GM19467 (cell line): ENCODE measurements at regions not wholly inside any gene's neighbourhood (a gene's known extent, or its start where the extent isn't known, plus 50 kb on each side); places are given as distances from the start of the nearest gene placed in this dataset.

ENCODE experiments used
- ATAC-seq: cut with Tn5 transposase; IDR thresholded peaks from one replicate; pipeline ENCODE4 v1.9.1; 2021; ENCODE audit warnings: mild to moderate bottlenecking, moderate library complexity; ENCODE audit not compliant: unreplicated experiment

DNA sequence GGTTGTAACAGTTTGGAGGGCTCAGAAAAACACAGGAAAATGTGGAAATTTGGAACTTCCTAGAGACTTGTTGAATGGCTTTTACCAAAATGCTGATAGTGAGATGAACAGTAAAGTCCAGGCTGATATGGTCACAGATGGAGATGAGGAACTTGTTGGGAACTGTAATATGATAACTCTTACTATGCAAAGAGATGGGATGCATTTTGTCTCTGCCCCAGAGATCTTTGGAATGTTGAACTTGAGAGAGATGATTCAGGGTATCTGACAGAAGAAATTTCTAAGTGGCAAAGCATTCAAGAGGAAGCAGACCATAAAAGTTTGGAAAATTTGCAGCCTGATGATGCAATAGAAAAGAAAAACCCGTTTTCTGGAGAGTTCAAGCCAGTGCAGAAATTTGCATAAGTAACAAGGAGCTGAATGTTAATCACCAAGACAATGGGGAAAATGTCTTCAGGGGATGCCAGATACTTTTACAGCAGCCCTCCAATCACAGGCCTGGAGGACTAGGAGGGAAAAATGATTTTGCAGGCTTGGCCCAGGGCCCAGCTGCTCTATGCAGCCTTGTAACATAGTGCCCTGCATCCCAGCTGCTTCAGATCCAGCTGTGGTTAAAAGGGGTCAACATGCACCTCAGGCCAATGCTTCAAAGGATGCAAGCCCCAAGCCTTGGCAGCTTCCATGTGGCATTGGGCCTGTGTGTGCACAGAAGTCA, 572.7 kb upstream of the ATP2B1 start:
- ATAC-seq, result no peak

DNA sequence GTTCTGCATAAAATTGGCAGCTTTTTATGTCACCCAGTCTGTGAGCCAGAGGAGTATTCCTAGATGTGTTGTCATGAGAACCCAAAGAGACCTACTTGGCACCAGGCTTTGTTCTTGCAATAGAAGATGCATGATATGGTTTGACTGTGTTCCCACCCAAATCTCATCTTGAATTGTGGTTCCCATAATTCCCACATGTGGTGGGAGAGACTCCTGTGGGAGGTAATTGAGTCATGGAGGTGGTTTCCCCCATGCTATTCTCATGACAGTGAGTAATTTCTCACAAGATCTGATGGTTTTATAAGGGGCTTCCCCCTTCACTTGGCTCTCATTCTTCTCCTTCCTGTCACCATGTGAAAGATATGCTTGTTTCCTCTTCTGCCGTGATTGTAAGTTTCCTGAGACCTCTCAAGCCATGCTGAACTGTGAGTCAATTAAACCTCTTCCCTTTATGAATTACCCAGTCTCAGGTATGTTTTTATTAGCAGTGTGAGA, 572.0 kb upstream of the ATP2B1 start:
- no peak for ATAC-seq

DNA sequence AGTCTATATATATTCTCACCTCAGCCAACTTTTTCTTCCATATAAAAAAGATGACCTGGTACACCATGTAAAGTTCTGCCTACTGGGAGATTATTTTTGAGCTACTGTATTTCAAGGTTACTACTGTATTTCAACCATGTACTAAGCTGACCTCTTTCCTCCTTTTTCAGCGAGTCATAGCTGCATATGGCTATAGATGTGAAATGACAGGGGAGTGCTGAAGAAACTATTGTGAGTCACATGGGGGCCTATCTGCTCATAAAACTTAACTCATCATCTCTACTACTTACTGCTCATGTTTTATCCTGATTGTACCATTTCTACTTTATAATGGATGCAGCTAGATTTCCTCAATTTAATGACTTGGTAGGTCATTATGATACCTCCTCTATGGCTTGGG, 571.4 kb upstream of the ATP2B1 start:
- no peak for ATAC-seq

DNA sequence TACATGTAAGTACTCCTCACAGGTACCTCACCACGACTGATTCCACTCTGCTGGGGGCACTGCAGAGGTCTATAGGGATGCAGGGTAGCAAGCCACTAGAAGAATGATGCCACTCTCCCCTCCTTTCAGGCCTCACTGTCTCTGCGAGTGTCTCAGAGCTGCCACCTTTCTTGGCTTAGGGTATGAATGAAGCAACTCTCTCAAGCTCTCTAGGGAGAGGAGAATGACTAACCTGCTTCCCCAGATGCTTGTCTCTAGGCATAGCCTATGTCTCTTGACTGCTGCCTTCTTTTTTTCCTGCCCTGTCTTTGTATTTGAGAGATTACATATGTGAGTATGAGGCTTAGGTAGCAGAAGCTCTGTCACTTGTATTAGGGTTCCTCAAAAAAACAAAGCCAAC, 566.5 kb upstream of the ATP2B1 start:
- no peak for ATAC-seq

DNA sequence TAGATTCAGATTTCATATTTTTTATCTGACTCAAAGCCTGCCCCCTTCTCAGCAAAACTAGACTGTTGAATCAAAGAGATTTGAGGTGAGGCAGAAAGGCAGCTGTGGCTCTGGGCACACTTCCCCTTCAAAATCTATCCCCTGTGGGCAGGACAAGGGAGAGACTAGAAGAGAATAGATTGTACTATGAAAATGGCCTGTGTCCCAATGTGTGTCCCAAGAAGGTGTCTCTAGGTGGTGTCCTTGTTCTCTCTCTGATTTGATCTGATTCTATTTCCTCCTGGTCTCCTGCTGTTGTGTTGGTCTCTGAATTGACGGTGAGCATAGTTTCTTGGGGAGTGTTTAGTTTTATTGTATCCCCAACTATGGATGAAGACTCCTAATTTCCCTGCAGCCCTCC, 565.8 kb upstream of the ATP2B1 start:
- ATAC-seq, result no peak

DNA sequence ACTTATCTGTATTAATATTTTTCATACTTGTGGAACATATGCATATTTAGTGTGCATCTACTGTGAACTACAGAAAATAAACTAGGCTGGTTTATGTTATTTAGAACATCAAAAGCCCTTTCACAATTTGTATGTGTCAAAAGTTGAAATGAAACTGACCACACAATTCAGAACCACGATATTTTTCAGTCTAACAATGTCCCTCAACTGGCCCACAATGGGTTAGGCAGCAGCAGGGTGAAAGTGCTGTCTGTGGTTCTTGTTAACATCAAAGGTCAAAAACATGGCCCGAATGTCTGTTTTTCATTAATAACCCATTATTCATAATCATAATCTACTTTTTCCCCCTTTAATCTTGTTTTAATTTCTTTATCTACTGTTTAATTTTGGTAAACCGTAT, 559.9 kb upstream of the ATP2B1 start:
- ATAC-seq, result no peak

DNA sequence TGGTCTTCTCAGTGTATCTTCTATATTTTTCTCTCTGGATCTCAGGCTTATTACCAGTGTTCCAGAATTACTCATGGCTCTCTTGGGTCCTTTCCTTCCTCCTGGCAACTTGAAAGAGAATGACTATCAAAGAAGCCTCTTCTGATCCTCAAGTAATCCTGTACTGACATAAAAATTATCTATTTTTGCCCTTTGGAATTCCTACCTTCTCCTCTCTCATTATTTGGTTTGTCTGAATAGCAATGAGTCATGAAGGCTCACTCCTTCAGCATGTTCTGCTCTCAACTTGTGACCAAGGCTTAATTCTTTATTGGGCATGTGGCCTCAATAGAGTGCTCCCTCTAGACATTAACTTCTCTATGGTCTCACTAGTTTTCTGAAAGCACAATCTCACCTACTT, 553.6 kb upstream of the ATP2B1 start:
- no peak for ATAC-seq

DNA sequence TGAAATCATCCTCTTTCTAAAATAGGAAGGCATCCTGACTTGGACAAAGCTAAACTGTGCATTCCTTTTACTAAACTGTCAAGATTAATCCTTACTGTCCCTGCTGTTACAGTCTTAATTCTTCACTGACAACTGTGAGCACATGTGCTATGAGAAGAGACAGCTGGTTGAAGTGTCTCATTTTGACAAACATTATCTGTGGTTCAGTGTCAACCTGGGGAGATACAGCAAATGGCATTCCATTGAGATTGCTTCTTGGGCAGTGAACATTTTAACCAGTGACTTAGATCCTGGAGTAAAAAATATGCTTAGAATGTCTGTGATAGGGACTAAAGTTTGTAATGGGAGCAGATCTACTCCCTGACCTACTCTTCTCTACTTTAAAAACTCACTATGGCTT, 552.6 kb upstream of the ATP2B1 start:
- ATAC-seq, result no peak

DNA sequence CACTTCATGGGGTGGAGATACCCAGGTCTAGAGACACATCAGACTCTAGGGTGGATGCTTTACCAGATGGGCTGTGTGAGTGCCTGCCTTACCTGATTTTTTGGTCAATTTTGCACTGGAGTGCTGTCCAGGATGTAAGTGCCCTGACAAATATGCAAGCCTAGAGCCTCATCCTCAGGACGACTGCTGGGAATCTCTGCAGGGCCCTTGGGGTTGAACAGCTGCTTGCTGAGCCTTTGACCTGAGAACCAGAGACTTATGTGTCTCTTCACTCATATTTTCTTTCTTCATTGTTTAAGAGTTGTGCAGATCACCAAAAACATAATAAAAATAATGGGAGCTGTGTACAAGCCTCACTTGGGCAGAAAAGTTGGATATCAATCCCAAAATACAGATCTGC, 551.5 kb upstream of the ATP2B1 start:
- no peak for ATAC-seq

DNA sequence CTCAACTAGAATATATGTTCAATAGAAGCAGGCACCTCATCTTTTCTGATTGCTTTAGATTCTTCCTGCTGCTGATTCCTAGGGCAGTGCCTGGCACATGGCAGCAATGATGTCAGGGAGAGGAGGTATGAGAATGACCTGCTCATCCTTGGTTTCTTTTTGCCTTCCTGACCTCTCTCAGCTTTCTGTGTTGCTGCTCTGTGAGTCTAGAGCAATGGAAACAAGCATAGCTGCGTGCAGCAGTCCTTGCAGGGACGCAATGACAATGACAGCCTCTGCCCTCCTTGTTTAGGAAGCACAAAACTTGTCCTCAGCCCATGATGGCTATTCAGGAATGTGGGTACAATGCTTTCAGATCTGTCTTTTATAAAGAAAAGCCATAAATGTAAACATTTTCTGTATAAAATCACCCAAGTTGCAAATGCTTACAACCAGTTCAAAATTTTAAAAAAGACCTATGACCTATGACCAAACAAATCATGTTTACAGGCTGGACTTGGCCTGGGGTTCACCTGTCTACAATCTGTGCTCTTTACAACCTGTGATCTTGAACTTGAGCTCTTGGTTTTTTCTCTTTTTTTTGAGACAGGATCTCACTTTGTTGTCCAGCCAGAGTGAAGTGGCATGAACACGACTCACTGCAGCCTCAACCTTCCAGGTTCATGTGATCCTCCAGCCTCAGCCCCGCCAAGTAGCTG, 549.4 kb upstream of the ATP2B1 start:
- no peak for ATAC-seq

DNA sequence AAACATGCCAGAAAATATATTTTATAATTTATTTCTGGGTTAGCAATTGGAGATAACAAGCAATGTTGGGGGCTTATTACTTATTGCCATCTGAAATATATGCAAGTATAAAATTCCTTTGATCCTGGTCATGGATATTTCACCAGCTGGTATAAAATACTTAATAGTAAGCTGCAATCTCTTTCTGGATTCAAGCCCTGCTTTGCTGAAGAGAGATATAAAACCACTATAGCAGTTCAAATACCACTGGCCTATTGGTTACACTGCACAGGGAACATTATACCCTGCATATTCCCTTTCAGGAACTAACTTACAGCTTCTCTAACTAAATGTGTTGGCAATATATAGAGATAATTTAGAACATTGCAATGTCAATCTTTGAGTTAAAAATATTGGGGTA, 546.2 kb upstream of the ATP2B1 start:
- ATAC-seq, result no peak

DNA sequence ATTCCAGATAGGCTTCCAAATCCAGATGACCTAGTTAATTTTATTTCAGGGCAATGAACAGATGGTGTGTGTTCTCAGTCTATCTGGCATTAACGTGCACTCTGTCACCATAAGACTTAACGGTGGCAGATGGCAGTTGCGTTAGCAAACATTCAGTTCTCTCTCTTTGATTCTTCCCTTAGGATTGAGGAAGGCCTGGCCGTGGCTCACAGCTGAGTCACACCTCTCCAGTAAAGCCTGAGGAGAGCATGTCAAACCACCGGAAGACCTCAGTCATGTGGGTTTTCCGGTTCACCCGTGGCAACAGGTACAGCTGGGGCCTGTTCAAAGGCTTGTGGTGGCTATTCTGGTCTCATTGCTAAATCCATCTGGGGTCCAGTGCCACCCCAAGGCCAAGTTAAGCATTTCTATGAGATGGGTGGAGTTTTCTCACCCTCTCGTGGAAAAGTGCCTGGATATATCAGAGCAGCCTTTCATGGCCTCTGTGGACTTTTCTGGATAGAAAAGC, 545.1 kb upstream of the ATP2B1 start:
- ATAC-seq, result peak; percentile 100

DNA sequence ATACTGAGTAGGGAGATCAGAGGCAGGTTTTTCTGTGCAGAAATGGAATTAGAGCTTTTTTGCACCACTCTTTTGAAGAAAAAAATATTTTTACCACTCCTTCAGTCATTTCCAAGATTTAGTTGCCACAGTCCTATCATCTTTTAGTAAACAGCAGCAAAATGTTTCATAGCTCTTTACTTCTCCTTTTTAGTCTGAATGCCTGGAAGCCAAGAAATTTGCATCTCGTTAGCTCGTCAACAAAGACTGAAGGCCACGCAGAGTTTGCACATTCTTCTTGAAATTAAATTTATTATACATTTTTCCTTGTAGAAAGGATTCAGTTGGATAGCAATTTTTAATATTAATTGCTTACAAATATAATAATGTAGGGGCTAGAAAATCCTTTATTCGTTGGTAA, 544.5 kb upstream of the ATP2B1 start:
- no peak for ATAC-seq

DNA sequence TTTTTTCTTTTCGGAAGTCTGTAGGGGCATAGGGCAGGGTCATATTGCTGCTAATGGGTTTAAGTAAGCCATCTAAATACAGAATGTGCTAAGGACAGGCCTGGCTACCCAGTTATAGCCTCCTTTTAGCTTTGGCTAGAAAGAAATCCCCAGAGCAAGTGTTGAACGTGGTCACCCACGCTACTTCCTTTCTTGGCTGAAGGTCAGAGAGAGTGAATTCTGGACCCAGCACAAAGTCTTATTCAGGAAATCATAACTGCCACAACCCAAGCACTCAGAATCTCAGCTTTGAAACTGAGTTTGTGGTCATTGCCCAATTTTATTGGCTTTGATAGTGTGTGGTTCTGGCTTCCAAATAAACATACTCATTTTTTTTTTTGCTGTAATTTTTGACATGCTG, 542.1 kb upstream of the ATP2B1 start:
- ATAC-seq, result no peak

DNA sequence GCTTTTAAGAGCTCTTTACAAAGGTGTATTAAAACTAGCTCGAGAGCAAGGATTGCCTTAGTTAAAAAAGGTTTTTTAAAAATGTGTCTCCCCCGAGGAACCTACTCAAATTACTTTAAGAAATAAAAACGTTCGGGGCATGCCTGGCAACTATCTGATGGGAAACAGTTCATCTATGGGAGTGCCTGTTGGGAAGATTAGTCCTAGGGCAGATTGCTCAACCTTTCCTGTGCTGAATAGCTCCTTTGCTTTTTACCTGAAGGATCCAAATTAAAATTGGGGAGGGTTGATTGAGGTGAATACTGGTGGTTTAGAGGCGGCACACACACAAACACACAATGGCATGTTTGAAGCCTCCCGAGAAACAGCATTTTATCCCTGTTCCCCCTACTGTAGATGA, 541.4 kb upstream of the ATP2B1 start:
- ATAC-seq, result no peak

DNA sequence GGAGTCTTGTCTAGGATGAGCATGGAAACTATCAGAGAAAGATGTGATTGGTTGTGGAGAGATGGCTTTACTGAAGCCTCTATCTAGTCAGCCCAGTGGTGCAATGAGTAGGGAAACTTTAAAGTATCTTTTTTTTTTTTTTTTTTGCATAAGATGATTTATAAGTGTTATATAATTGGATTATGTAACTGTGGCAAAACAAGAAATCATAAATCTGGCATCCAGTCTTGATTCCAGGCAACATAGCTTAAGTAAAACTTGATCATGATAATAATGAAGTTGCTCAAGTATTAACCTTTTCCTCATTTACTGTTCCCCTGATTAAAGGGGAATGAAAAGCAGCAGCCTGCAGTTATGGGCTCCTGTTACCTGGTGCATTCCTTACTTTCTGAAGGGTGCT, 538.0 kb upstream of the ATP2B1 start:
- no peak for ATAC-seq

DNA sequence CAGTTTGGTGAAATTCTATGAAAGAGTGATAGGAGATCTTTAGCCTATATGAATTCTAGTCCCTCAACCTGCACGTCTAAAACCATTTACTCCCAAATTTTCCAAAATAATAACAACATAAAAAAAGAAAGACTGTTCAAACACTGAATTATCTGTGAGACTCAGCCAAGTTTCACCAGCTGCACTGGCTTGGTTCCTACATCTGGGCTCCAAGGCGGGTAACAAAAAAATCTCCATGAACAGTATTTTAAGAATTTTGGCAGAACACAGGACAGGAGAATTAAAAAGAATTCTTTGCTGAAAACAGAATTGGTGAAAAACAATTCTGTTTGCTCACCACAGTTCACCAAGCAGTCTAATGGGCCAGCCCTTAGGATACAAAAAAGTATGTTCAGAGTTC, 536.8 kb upstream of the ATP2B1 start:
- no peak for ATAC-seq

DNA sequence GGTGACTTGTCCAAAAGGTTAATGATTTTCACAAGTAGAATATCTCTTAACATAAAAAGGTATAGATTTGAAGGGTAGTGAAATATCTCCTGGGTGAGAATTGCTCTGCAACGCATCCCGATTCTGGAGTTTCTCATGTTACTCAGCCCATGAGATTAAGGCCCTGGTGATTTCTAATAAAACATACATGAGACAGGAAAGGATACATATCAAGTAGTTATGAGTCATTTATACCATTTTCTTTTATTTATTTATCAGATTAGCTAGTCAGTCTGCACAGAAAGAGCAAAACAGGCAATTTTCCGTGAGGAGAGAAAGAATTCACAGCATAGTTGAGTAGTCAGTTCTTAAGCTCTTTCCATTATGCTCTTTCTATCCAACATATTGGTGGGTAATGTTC, 535.6 kb upstream of the ATP2B1 start:
- no peak for ATAC-seq

DNA sequence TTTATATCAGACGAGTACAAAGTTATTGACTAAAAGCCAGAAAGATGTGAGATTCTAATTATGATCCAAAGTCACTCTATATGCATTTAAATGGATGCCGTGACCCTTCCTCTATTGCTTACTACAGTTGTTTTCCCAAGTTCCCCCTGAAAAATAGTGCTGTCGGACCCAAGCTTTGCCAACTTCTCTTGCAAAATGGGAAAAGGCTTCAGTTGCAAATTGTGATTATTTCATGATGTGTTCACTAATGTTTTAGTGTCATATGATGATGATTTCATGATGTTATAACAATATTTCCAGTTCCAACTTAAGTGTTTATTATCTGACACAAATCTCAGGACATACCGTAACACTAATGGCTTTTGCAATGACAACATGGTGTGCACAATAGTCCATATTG, 534.6 kb upstream of the ATP2B1 start:
- ATAC-seq, result no peak

DNA sequence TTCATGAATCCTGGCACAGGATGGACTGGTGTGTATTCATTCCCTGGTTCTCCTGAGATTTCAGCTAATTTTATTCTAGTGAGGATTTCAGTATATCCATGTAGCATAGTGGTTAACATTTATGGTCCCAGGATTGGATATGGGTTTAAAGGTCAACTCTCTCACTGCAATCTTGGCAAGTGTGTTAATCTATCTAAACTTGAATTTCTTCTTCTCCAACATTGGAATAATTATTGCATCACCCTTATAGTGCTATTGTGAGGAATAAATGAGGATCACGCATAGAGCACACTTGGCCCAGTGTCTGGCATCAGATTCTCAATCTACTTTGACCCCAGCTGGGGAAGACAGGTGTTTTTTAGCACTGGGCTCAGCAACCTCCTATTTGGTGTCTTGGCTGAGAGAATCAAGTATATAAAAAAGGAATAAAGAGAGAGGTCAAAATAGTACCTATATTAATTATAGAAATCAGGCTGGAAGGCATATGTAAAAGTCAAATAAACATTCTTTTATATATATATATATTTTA, 531.2 kb upstream of the ATP2B1 start:
- ATAC-seq, result no peak

DNA sequence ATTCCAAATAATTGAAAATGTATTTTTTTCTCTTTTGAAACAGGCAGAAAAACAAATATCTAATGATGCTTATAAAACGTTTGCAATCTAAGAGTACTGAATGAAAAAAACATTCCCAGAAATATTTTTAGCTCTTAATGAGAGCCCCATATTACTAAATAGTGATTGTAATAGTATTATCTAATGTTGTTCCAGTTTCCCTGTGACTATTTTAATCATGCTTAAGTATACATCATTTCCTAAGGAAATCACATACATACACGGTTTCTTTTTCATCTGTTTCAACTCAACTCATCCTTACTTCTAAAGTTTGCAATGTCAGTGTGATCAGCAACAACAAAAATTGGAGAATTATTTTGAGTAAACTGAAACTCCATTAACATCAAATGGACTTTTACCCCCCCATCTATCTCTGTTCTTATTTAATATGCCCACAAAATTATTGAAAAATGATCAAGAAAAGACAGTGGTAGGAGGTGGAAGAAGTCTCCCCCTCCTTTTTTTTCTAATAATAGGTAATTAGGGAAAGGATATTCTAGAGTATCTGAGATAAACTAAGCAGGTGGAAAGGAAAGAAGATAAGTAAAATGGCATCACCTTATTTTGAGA, 530.1 kb upstream of the ATP2B1 start:
- no peak for ATAC-seq

DNA sequence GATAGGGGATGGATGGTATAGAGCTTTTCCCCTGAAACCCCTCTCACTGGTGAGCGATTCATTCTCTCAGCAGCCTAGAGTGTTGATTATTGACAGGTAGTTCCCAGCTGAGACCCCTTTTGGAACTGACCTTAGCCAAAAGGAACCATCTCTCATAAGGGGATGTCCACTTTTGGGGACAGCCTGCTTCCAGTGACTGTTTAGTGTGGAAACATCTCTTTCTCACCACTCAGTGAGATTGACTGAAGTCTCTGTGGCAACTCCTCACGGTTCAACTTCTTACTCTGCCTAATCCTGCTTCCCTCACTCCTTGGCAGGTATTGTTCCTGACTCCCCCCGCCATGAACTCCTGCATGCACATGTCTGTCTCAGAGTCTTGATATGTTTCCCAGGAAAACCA, 529.2 kb upstream of the ATP2B1 start:
- no peak for ATAC-seq
